ENCODE measurements at regions not wholly inside any gene's neighbourhood (a gene's known extent, or its start where the extent isn't known, plus 50 kb on each side); places are given as distances from the start of the nearest gene placed in this dataset.

- no peaks in the 10 kb centered on the region for H3K9me3 ChIP-seq
- H3K27me3 ChIP-seq: no peaks in the 10 kb centered on the region
- peak in 4 of 5 experiments; percentile 30 to 39 (median 32) for TF ChIP-seq CTCF (IDR thresholded peaks at IDR 0.05)
- no peak for TF ChIP-seq EP300 (IDR thresholded peaks at IDR 0.05; ENCODE audit: low read depth)
- no peak for DNase-seq
- H3K36me3 ChIP-seq: no peaks in the 10 kb centered on the region
- no peaks in the 10 kb centered on the region for H3K4me1 ChIP-seq
- no peak overlapping the region for H3K4me3 ChIP-seq
- in situ Hi-C loops (cut with MboI; ENCODE audit: low pct_ligation_motif_present in 1 of 4, low pct_unique_long_range_greater_than_20kb in 1 of 4, low sequenced_read_pairs in 3 of 4) (loop anchor here (25.0 kb wide), 2 partner anchors 721 to 746 kb away; no protein-coding TSS in a partner anchor), intact Hi-C loops (cut with DNase I; ENCODE audit: low total_unique reads) (no loop called here)
- WGBS, 2 donors (ENCODE audit: low coverage in 1 of 2): 6 to 10% methylated on average over 2 of the region's 2 CpGs
- H3K27ac ChIP-seq: no peak overlapping the region
Measured at GRCh38 chr3:35965908-35966307, 326.6 kb downstream of the ARPP21 start.

GRCh38 chr3:35966629-35967464, 327.5 kb downstream of the ARPP21 start:
- no peak for TF ChIP-seq POLR2A (IDR thresholded peaks at IDR 0.05)
- no peak for TF ChIP-seq EP300 (IDR thresholded peaks at IDR 0.05; ENCODE audit: low read depth)
- TF ChIP-seq POLR2AphosphoS5 (IDR thresholded peaks at IDR 0.05): no peak
- no peak for TF ChIP-seq CTCF (IDR thresholded peaks at IDR 0.05)
- DNase-seq: no peak
- in situ Hi-C loops (cut with MboI; ENCODE audit: low pct_ligation_motif_present in 1 of 4, low pct_unique_long_range_greater_than_20kb in 1 of 4, low sequenced_read_pairs in 3 of 4): loop anchor here (25.0 kb wide), 2 partner anchors 720 to 745 kb away; no protein-coding TSS in a partner anchor
- WGBS, 2 donors (ENCODE audit: low coverage in 1 of 2): 83 to 89% methylated on average over 2 to 3 of the region's 3 CpGs
- no peaks in the 10 kb centered on the region for H3K9me3 ChIP-seq
- no peak overlapping the region for H3K27ac ChIP-seq
- H3K36me3 ChIP-seq: no peaks in the 10 kb centered on the region
- H3K4me3 ChIP-seq: no peak overlapping the region
- no peaks in the 10 kb centered on the region for H3K27me3 ChIP-seq
- intact Hi-C loops (cut with DNase I; ENCODE audit: low total_unique reads): no loop called here
- H3K4me1 ChIP-seq: no peaks in the 10 kb centered on the region

DNA sequence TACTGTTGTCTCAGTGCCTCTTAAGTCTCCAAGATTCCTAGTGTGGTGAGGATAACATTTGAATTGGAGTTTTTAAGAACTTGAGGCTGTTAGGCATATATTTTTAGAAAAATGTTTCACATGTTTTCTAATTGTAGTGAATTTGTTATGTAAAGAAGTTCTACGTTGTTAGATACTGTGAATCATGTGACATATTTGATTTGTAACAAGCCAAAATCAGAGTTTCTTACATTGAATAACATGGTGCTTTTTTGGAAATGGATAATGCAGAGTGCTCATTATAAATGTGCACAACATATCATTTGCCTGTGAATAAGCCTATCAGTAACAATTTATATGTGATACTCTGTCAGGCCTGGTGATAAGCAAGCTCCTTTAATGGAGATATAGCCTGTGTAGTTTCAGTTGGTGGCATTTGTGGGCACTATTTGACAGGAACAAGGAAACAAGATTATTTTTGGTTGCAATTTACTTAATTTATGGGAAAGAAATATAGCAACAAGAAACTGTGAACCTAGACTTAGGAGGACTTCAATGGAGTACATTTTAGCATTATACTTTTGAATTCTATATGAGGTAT, 328.8 kb downstream of the ARPP21 start:
- intact Hi-C loops (cut with DNase I; ENCODE audit: low total_unique reads) (no loop called here), in situ Hi-C loops (cut with MboI; ENCODE audit: low pct_ligation_motif_present in 1 of 4, low pct_unique_long_range_greater_than_20kb in 1 of 4, low sequenced_read_pairs in 3 of 4) (loop anchor here (25.0 kb wide), 2 partner anchors 719 to 744 kb away; no protein-coding TSS in a partner anchor)
- DNase-seq: no peak
- no peaks in the 10 kb centered on the region for H3K36me3 ChIP-seq
- no peaks in the 10 kb centered on the region for H3K27me3 ChIP-seq
- no peaks in the 10 kb centered on the region for H3K9me3 ChIP-seq
- no peak overlapping the region for H3K4me3 ChIP-seq
- H3K4me1 ChIP-seq: no peaks in the 10 kb centered on the region
- TF ChIP-seq POLR2A (IDR thresholded peaks at IDR 0.05): no peak
- no peak for TF ChIP-seq CTCF (IDR thresholded peaks at IDR 0.05)
- no peak for TF ChIP-seq EP300 (IDR thresholded peaks at IDR 0.05; ENCODE audit: low read depth)
- TF ChIP-seq POLR2AphosphoS5 (IDR thresholded peaks at IDR 0.05): no peak
- 47 to 49% methylated on average over 1 of the region's 1 CpG for WGBS, 2 donors (ENCODE audit: low coverage in 1 of 2)
- no peak overlapping the region for H3K27ac ChIP-seq

DNA sequence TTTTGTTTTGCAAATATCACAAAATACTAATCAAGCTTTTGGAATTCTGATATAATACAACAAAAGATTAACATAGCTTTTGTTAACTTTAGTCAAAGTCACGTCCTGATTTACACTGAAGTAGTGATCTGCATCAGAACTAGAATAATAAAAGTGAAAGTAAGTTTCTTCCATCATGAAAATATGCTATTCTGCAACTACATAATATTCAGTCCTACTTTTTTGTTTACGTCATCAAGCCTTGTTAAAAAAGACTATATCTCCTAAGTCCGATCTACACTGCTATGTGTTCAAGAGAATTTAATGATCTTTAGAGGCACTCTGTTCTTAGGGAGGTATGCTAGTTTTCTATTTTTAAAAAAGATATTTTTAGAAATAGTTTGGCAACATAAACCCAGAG, 330.1 kb downstream of the ARPP21 start:
- Histone ChIP-seq H3K9me3 (no peaks in the 10 kb centered on the region), H3K36me3 (no peaks in the 10 kb centered on the region), H3K27me3 (no peaks in the 10 kb centered on the region), H3K4me3 (no peak overlapping the region), H3K4me1 (no peaks in the 10 kb centered on the region), H3K27ac (no peak overlapping the region)
- WGBS, 2 donors (ENCODE audit: low coverage in 1 of 2): 35 to 39% methylated on average over 3 of the region's 3 CpGs
- in situ Hi-C loops (cut with MboI; ENCODE audit: low pct_ligation_motif_present in 1 of 4, low pct_unique_long_range_greater_than_20kb in 1 of 4, low sequenced_read_pairs in 3 of 4): loop anchor here (25.0 kb wide), 2 partner anchors 718 to 743 kb away; no protein-coding TSS in a partner anchor
- no peak for DNase-seq
- TF ChIP-seq EP300 (IDR thresholded peaks at IDR 0.05; ENCODE audit: low read depth) (no peak), POLR2AphosphoS5 (IDR thresholded peaks at IDR 0.05) (no peak), POLR2A (IDR thresholded peaks at IDR 0.05) (no peak), CTCF (IDR thresholded peaks at IDR 0.05) (no peak)
- intact Hi-C loops (cut with DNase I; ENCODE audit: low total_unique reads): no loop called here

All from transverse colon (tissue), 4 donors.